ENCODE measurements at regions not wholly inside any gene's neighbourhood (a gene's known extent, or its start where the extent isn't known, plus 50 kb on each side); places are given as distances from the start of the nearest gene placed in this dataset.

DNA sequence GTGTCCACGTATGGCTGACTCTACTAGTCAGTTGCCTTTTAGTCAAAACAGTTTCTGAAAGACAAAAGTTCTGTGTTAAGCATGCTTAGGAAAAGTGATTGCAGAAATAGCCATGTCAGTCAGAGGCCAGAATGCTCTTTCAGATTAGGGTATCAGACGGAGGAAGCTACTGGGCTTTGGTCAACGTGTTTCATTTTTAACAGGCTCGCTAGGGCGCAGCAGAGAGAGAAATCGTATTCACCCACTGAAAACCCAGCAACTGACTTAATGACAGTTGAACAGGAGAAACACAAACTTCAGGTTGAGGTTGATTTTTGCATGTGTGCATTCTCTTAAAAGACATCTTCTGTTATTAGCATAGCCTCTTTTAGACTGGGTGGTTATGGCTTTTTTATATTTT lies 322.6 kb upstream of the KIAA1217 start:
- TF ChIP-seq, protein P1, sequence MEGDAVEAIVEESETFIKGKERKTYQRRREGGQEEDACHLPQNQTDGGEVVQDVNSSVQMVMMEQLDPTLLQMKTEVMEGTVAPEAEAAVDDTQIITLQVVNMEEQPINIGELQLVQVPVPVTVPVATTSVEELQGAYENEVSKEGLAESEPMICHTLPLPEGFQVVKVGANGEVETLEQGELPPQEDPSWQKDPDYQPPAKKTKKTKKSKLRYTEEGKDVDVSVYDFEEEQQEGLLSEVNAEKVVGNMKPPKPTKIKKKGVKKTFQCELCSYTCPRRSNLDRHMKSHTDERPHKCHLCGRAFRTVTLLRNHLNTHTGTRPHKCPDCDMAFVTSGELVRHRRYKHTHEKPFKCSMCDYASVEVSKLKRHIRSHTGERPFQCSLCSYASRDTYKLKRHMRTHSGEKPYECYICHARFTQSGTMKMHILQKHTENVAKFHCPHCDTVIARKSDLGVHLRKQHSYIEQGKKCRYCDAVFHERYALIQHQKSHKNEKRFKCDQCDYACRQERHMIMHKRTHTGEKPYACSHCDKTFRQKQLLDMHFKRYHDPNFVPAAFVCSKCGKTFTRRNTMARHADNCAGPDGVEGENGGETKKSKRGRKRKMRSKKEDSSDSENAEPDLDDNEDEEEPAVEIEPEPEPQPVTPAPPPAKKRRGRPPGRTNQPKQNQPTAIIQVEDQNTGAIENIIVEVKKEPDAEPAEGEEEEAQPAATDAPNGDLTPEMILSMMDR (IDR thresholded peaks at IDR 0.05 in 4 of 5, conservative IDR thresholded peaks at IDR 0.05 in 1 of 5): no peak
- TF ChIP-seq POLR2A (IDR thresholded peaks at IDR 0.05): no peak
- Histone ChIP-seq H3K4me1 (no peaks in the 10 kb centered on the region), H3K4me3 (no peak overlapping the region), H3K27ac (no peak overlapping the region), H3K36me3 (no peaks in the 10 kb centered on the region), H3K9me3 (no peaks in the 10 kb centered on the region), H3K27me3 (no peaks in the 10 kb centered on the region)
- intact Hi-C loops (cut with DNase I; ENCODE audit: low total_unique reads) (no loop called here), in situ Hi-C loops (cut with MboI; ENCODE audit: low sequenced_read_pairs in 4 of 4) (no loop called here)
- DNase-seq (no peak), ATAC-seq (no peak)

DNA sequence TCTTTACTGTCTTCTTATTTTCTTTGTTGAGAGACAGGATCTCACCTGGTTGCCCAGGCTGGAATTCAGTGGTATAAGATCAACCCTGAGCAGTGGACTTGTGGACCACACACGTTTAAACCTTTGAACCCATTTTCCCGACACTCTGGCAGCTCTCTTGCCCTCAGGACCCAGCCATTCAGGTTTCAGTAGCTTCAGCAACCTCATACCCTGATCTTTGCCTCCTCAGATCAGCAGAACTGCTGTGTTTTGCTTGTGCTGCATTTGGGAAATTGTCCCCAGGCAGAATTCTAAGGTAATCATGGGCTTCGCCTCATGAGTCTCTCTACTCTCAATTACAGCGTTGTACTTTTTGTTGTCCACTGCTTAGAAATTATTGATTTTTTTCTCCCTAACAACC lies 317.6 kb upstream of the KIAA1217 start:
- no peak for DNase-seq
- Histone ChIP-seq H3K9me3 (no peaks in the 10 kb centered on the region), H3K27ac (no peak overlapping the region), H3K27me3 (no peaks in the 10 kb centered on the region), H3K36me3 (no peaks in the 10 kb centered on the region), H3K4me3 (no peak overlapping the region), H3K4me1 (no peaks in the 10 kb centered on the region)
- intact Hi-C loops (cut with DNase I; ENCODE audit: low total_unique reads) (no loop called here), in situ Hi-C loops (cut with MboI; ENCODE audit: low sequenced_read_pairs in 4 of 4) (no loop called here)
- no peak for ATAC-seq
- TF ChIP-seq, protein P1 (IDR thresholded peaks at IDR 0.05 in 4 of 5, conservative IDR thresholded peaks at IDR 0.05 in 1 of 5): no peak
- no peak for TF ChIP-seq POLR2A (IDR thresholded peaks at IDR 0.05)

DNA sequence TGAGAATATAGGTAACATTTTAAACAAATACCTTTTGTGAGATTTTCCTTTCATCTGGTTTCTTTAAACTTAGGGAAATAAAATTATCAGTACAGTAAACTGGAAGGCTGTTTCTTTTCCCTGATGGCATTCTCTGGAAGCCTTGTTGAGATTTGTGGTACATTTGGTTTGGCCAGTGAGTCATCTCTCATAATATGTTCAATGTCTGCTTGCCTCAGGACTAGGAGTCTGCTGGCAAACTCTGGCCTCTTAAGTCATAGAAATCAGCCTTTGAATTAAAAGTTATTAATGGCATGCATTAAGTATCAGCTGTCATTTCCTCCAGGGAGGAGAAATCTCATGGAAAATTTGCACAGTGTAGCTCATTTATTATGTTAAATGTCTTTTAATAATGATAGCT lies 316.6 kb upstream of the KIAA1217 start:
- ATAC-seq: no peak
- in situ Hi-C loops (cut with MboI; ENCODE audit: low sequenced_read_pairs in 4 of 4): no loop called here

DNA sequence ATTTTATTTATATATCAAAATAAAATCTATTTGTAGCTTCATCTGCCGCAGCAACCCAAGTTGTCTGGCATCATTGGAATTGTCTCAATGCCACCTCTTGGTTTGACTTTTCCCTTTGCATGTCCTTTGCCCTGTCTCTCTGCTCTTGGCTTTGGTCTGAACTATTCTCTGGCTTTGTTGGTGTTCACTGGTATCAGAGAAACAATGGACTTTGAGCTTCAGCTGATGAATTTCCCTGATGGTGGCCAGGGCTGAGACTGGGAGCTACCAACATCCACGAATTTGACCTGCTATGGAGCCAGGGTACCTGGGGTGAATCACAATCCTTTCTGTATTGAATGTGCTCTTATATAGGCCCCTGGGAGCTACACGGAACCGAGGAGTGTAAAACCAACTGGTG lies 311.7 kb upstream of the KIAA1217 start:
- no peaks in the 10 kb centered on the region for H3K9me3 ChIP-seq
- no peak overlapping the region for H3K4me3 ChIP-seq
- no peak for ATAC-seq
- intact Hi-C loops (cut with DNase I; ENCODE audit: low total_unique reads) (no loop called here), in situ Hi-C loops (cut with MboI; ENCODE audit: low sequenced_read_pairs in 4 of 4) (no loop called here)
- no peaks in the 10 kb centered on the region for H3K4me1 ChIP-seq
- no peak overlapping the region for H3K27ac ChIP-seq
- no peak for TF ChIP-seq POLR2A (IDR thresholded peaks at IDR 0.05)
- TF ChIP-seq, protein P1 (IDR thresholded peaks at IDR 0.05 in 4 of 5, conservative IDR thresholded peaks at IDR 0.05 in 1 of 5): no peak
- no peaks in the 10 kb centered on the region for H3K27me3 ChIP-seq
- no peaks in the 10 kb centered on the region for H3K36me3 ChIP-seq
- DNase-seq: no peak

More for the DNA sequence above, 316.6 kb upstream of the KIAA1217 start:
- H3K27me3 ChIP-seq: no peaks in the 10 kb centered on the region
- no peaks in the 10 kb centered on the region for H3K4me1 ChIP-seq
- no peak overlapping the region for H3K27ac ChIP-seq
- H3K36me3 ChIP-seq: no peaks in the 10 kb centered on the region
- no peak for DNase-seq
- H3K4me3 ChIP-seq: no peak overlapping the region
- H3K9me3 ChIP-seq: no peaks in the 10 kb centered on the region
- intact Hi-C loops (cut with DNase I; ENCODE audit: low total_unique reads): no loop called here
- no peak for TF ChIP-seq POLR2A (IDR thresholded peaks at IDR 0.05)
- TF ChIP-seq, protein P1 (IDR thresholded peaks at IDR 0.05 in 4 of 5, conservative IDR thresholded peaks at IDR 0.05 in 1 of 5): no peak

DNA sequence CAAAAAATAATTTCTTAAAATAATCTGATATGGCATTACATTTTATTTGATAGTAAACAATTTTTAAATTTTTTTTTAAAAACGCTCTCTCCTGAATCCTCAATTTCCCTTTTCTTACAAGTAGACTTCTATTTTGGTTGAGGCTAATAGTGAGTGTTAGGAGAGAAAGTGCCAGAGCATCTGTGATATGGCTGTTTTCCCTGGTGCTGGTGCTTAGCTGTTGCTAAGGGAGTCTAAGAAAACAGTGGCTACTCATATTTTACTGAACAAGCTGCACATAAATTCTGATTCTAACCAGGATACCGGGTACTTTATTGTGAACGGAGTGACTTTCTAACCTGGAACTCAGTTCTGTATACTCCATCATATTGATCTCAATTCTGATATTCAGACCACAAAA lies 311.1 kb upstream of the KIAA1217 start:
- Histone ChIP-seq H3K4me1 (no peaks in the 10 kb centered on the region), H3K27me3 (no peaks in the 10 kb centered on the region), H3K27ac (no peak overlapping the region), H3K36me3 (no peaks in the 10 kb centered on the region), H3K4me3 (no peak overlapping the region), H3K9me3 (no peaks in the 10 kb centered on the region)
- TF ChIP-seq, protein P1 (IDR thresholded peaks at IDR 0.05 in 4 of 5, conservative IDR thresholded peaks at IDR 0.05 in 1 of 5): no peak
- TF ChIP-seq POLR2A (IDR thresholded peaks at IDR 0.05): no peak
- intact Hi-C loops (cut with DNase I; ENCODE audit: low total_unique reads): no loop called here
- no peak for DNase-seq
- in situ Hi-C loops (cut with MboI; ENCODE audit: low sequenced_read_pairs in 4 of 4): no loop called here
- no peak for ATAC-seq

All from gastrocnemius medialis (tissue), 4 donors.